Spleen (tissue), 7 donors: ENCODE measurements at regions not wholly inside any gene's neighbourhood (a gene's known extent, or its start where the extent isn't known, plus 50 kb on each side); places are given as distances from the start of the nearest gene placed in this dataset.

Experiments
- CTCF ChIP-seq, 11 experiments: fragments of 200-600 bp in 7 of 11; fragments of 450-650 bp in 4 of 11; sonication (generic) in 4 of 11; IDR thresholded peaks in 8 of 11; conservative IDR thresholded peaks in 3 of 11; 1 replicate in 7 of 11; 2 replicates in 4 of 11; pipeline versions ENCODE4 v1.4.0 to v1.8.0; 2016 to 2021; ENCODE audit warnings: antibody characterized with exemption in 11 of 11, inconsistent platforms in 4 of 11, mild to moderate bottlenecking in 1 of 11
- POLR2A ChIP-seq, 3 donors: fragments of 450-650 bp; IDR thresholded peaks; one replicate each; pipeline ENCODE4 v1.5.1; 2017; ENCODE audit warnings: antibody characterized with exemption in 3 of 3, mild to moderate bottlenecking in 1 of 3
- POLR2AphosphoS5 ChIP-seq, 3 donors: sonication (generic); formaldehyde crosslinking; IDR thresholded peaks; one replicate each; pipeline ENCODE4 v1.5.1; 2017; ENCODE audit warnings: antibody characterized with exemption in 3 of 3
- donor health status: DM: no; HTN: no; CAD: no; lungs with moderate emphysema.
- donor health status: DM: no; HTN: no; CAD: no.
- donor health status: DM: no; HTN: no; CAD: no.

GRCh38 chr1:163436140-163436812, 114.5 kb downstream of the NUF2 start:
- no peak for TF ChIP-seq CTCF (IDR thresholded peaks at IDR 0.05 in 8 of 11, conservative IDR thresholded peaks at IDR 0.05 in 3 of 11)
- TF ChIP-seq POLR2A (IDR thresholded peaks at IDR 0.05): no peak
- no peak for TF ChIP-seq POLR2AphosphoS5 (IDR thresholded peaks at IDR 0.05)
